K562 (cell line): ENCODE measurements at regions not wholly inside any gene's neighbourhood (a gene's known extent, or its start where the extent isn't known, plus 50 kb on each side); places are given as distances from the start of the nearest gene placed in this dataset.

ENCODE experiments used
- ATAC-seq: fragments of 200-7000 bp; cut with Tn5 transposase; 3 replicates; pipeline ENCODE4 v1.9.1; 2020; ENCODE audit warnings: moderate library complexity
- BruUV-seq: library from RNA; stranded (reverse); fragments of 400-500 nt; replicated peaks from 2 replicates; lab custom pipeline; 2021; lab: Mats Ljungman, UMichigan
- CTCF ChIA-PET: fragments of 300-600 bp; formaldehyde crosslinking; extraction: SDS; loops from one replicate; lab custom pipeline; 2021; ENCODE audit warnings: low intra/inter-chr PET ratio; lab: Yijun Ruan, JAX
- POLR2A ChIA-PET: fragments of 300-600, 350-650 bp; sonication (Branson Sonifier 250); formaldehyde crosslinking; extraction: SDS; loops from one replicate; lab custom pipeline; 2021; ENCODE audit warnings: antibody characterized with exemption, inconsistent platforms; lab: Yijun Ruan, JAX
- DNase-seq, 4 experiments: peaks; one replicate each; pipeline versions ENCODE4 v3.0.0 to v3.0.0-alpha.2; 2011 to 2018; ENCODE audit warnings: low spot score in 3 of 4, mixed read lengths in 3 of 4; ENCODE audit errors: extremely low read depth in 1 of 4
- FAIRE-seq: peaks from 2 replicates; lab custom pipeline; 2011; peaks lifted over from hg19 to GRCh38; lab: Jason Lieb, UNC
- H2AFZ ChIP-seq: 2 replicates; pipeline ENCODE4 v1.6.0; 2011; ENCODE audit warnings: low read depth, low read length, control low read depth, inconsistent platforms
- H3K27ac ChIP-seq: fragments of 200-600 bp; 3 replicates; pipeline ENCODE4 v1.8.0; 2011; ENCODE audit warnings: low read depth, mild to moderate bottlenecking, control low read depth, inconsistent platforms, low read length, moderate library complexity, mixed read lengths; ENCODE audit errors: extremely low read depth
- H3K27me3 ChIP-seq, 2 experiments: fragments of 300-600 bp in 1 of 2; 2 replicates in 1 of 2; 3 replicates in 1 of 2; pipeline versions ENCODE4 v1.6.0 to v1.8.0; 2011; ENCODE audit warnings: inconsistent platforms in 2 of 2, low read length in 2 of 2, mild to moderate bottlenecking in 1 of 2, mixed read lengths in 1 of 2, moderate library complexity in 1 of 2; ENCODE audit not compliant: control insufficient read depth in 2 of 2, insufficient read depth in 2 of 2
- H3K36me3 ChIP-seq: fragments of 300-600 bp; 3 replicates; pipeline ENCODE4 v1.8.0; 2011; ENCODE audit warnings: mild to moderate bottlenecking, low read length, inconsistent platforms; ENCODE audit not compliant: control insufficient read depth, insufficient read depth
- H3K4me1 ChIP-seq, 2 experiments: fragments of 200-600 bp in 1 of 2; replicated peaks in 1 of 2; 2 replicates in 1 of 2; 3 replicates in 1 of 2; pipeline versions ENCODE4 v1.5.1 to v1.8.0; 2011; ENCODE audit warnings: inconsistent platforms in 2 of 2, low read length in 2 of 2, mild to moderate bottlenecking in 1 of 2, mixed read lengths in 1 of 2, moderate library complexity in 1 of 2; ENCODE audit not compliant: control insufficient read depth in 2 of 2, insufficient read depth in 2 of 2
- H3K4me2 ChIP-seq: 2 replicates; pipeline ENCODE4 v1.6.1; 2011; ENCODE audit warnings: low read length, control low read depth, inconsistent platforms, mixed read lengths; ENCODE audit not compliant: insufficient read depth
- H3K4me3 ChIP-seq: fragments of 200-600 bp; sonication (generic), shearing (Covaris generic); 2 replicates; pipeline ENCODE4 v1.5.1; 2016; ENCODE audit warnings: control low read depth, inconsistent platforms
- H3K79me2 ChIP-seq: fragments of 200-600 bp; 3 replicates; pipeline ENCODE4 v1.8.0; 2011; ENCODE audit warnings: low read length, inconsistent platforms; ENCODE audit not compliant: control insufficient read depth, insufficient read depth
- H3K9ac ChIP-seq, 2 experiments: 2 replicates each; pipeline versions ENCODE4 v1.6.0 to v1.6.1; 2011; ENCODE audit warnings: low read depth in 2 of 2, low read length in 2 of 2, control low read depth in 1 of 2, inconsistent platforms in 1 of 2, mild to moderate bottlenecking in 1 of 2, mixed read lengths in 1 of 2; ENCODE audit not compliant: insufficient read depth in 1 of 2
- H3K9me1 ChIP-seq: one replicate; pipeline ENCODE4 v1.6.0; 2011; ENCODE audit warnings: inconsistent platforms, mild to moderate bottlenecking, low read length, moderate library complexity; ENCODE audit not compliant: control insufficient read depth, insufficient read depth
- H3K9me3 ChIP-seq: replicated peaks from 2 replicates; pipeline ENCODE4 v1.5.1; 2011; ENCODE audit warnings: low read depth, low read length, inconsistent platforms; ENCODE audit not compliant: control insufficient read depth, insufficient read depth
- H4K20me1 ChIP-seq: replicated peaks from 2 replicates; pipeline ENCODE4 v1.6.1; 2011; ENCODE audit warnings: low read length, inconsistent platforms, mixed read lengths; ENCODE audit not compliant: control insufficient read depth, insufficient read depth
- FOXA3 ChIP-seq, 2 experiments: fragments of 450-650 bp in 1 of 2; sonication (generic) in 1 of 2; formaldehyde crosslinking; IDR thresholded peaks in 1 of 2; conservative IDR thresholded peaks in 1 of 2; 2 replicates each; pipeline versions ENCODE4 v1.4.0 to v1.8.0; 2020 to 2022; ENCODE audit warnings: mild to moderate bottlenecking in 2 of 2, missing genetic modification reagents in 1 of 2
- HDAC1 ChIP-seq, 2 experiments: fragments of 450-650 bp; IDR thresholded peaks; 2 replicates each; pipeline ENCODE4 v1.6.1; 2016 to 2017; ENCODE audit warnings: inconsistent platforms in 1 of 2, mild to moderate bottlenecking in 1 of 2, moderate library complexity in 1 of 2
- NFE2L1 ChIP-seq: fragments of 450-650 bp; IDR thresholded peaks from 2 replicates; pipeline ENCODE4 v1.6.1; 2016; ENCODE audit warnings: missing genetic modification characterization, low read depth, mild to moderate bottlenecking, missing compliant biosample characterization, moderate library complexity, borderline replicate concordance
- TCF3 ChIP-seq: sonication (generic); formaldehyde crosslinking; IDR thresholded peaks from 2 replicates; pipeline ENCODE4 v1.4.0; 2020; ENCODE audit warnings: mild to moderate bottlenecking, missing genetic modification reagents
- ZNF274 ChIP-seq: IDR thresholded peaks from 2 replicates; pipeline ENCODE4 v1.6.1; 2011; ENCODE audit warnings: low read depth, mild to moderate bottlenecking, low read length, moderate library complexity, borderline replicate concordance
- ZNF589 ChIP-seq: fragments of 200-800 bp; sonication (Bioruptor generic); IDR thresholded peaks from 2 replicates; pipeline ENCODE4 v1.6.1; 2016; ENCODE audit warnings: low read depth, missing genetic modification characterization, missing compliant biosample characterization
- WGBS: fragments of 100-300 bp; shearing (Covaris generic); methylation state at CpG from one replicate; pipeline ENCODE4 v1.1.6; 2016; ENCODE audit warnings: low coverage, mixed read lengths; ENCODE audit not compliant: insufficient coverage; ENCODE audit errors: missing lambda C conversion rate; 5-methylcytosine and 5-hydroxymethylcytosine counted together
- in situ Hi-C: fragments of 300-500 bp; cut with MboI; formaldehyde crosslinking; loops from 4 replicates; pipeline ENCODE4 v1.15.0; 2018; ENCODE audit warnings: inconsistent platforms, mixed read lengths
- intact Hi-C: fragments of 100-400 bp; cut with micrococcal nuclease; formaldehyde crosslinking; loops from 2 replicates; pipeline ENCODE4 v1.14.2; 2022
- TF ChIP-seq, protein P1 (sequence below): fragments of 450-650 bp; IDR thresholded peaks from 2 replicates; pipeline ENCODE4 v1.6.1; 2016; ENCODE audit warnings: missing biosample characterization, missing genetic modification characterization

DNA sequence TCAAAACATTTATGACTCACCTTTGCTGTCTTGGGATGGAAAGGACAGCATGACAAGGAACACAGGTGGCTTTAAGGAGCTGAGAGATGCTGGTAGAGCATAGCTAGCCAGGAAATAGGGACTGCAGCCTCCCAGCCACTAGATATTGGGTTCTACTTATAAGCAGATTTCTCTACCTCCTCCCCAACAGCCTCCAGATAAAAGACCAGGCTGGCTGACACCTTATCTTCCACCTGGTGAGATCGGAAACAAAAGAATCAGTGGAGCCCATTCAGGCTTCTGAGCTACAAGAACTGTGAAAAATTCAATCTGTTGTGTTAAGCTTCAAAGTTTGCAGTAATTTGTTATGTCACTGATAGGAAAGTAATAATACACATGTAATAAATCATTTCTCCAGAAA is 1278.5 kb upstream of the ZEB2 start:
- Histone ChIP-seq H3K9ac (no peak overlapping the region), H2AFZ (no peak overlapping the region), H3K4me1 (no peaks in the 10 kb centered on the region), H3K36me3 (no peaks in the 10 kb centered on the region), H3K27ac (no peak overlapping the region), H3K9me1 (no peaks in the 10 kb centered on the region), H3K27me3 (no peaks in the 10 kb centered on the region), H3K79me2 (no peaks in the 10 kb centered on the region), H3K4me3 (no peak overlapping the region), H3K9me3 (no peaks in the 10 kb centered on the region), H3K4me2 (no peak overlapping the region), H4K20me1 (no peaks in the 10 kb centered on the region)
- intact Hi-C loops, result no loop called here
- in situ Hi-C loops, result no loop called here
- BruUV-seq, result no TSS peak
- DNase-seq, result no peak
- 10% methylated on average over 1 of the region's 1 CpG for WGBS
- no peak for TF ChIP-seq ZNF274
- no peak for TF ChIP-seq ZNF589 (CRISPR knock-in tag)
- TF ChIP-seq FOXA3 (CRISPR knock-in tag; conservative IDR thresholded peaks at IDR 0.05 in 1 of 2, IDR thresholded peaks at IDR 0.05 in 1 of 2), result no peak
- TF ChIP-seq, protein P1, sequence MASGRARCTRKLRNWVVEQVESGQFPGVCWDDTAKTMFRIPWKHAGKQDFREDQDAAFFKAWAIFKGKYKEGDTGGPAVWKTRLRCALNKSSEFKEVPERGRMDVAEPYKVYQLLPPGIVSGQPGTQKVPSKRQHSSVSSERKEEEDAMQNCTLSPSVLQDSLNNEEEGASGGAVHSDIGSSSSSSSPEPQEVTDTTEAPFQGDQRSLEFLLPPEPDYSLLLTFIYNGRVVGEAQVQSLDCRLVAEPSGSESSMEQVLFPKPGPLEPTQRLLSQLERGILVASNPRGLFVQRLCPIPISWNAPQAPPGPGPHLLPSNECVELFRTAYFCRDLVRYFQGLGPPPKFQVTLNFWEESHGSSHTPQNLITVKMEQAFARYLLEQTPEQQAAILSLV, result no peak
- no peak for TF ChIP-seq TCF3
- no peak for ATAC-seq
- ChIA-PET POLR2A (interaction anchor here (0.7 kb wide), 1 partner anchor 745 kb away, joined by 3 read pairs; no protein-coding TSS in a partner anchor), CTCF (no interaction called here)
- no peak for FAIRE-seq

DNA sequence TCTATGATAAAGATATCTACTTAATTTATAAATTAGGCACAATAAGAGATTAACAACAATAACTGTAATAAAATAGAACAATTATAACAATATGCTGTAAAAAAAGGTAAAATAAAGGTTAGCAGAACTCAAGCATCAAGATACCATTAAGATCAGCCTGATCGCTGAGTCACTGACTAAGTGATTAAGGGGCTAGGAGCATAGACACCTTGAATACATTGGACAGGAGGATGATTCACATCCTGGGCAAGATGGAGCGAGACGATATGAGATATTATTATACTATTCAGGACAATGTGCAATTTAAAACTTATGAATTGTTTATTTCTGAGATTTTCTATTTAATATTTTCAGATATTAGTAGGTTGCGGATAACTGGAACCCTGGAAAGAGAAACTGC is 1277.8 kb upstream of the ZEB2 start:
- no peak for FAIRE-seq
- no peaks in the 10 kb centered on the region for H3K79me2 ChIP-seq

More for the DNA sequence above, 1277.8 kb upstream of the ZEB2 start:
- Histone ChIP-seq H3K27ac (no peak overlapping the region), H3K9me3 (no peaks in the 10 kb centered on the region), H3K27me3 (no peaks in the 10 kb centered on the region), H3K4me1 (no peaks in the 10 kb centered on the region), H3K4me2 (no peak overlapping the region), H4K20me1 (no peaks in the 10 kb centered on the region), H2AFZ (no peak overlapping the region), H3K4me3 (no peak overlapping the region), H3K9me1 (no peaks in the 10 kb centered on the region), H3K36me3 (no peaks in the 10 kb centered on the region)
- ChIA-PET CTCF (interaction anchor here (0.7 kb wide), 1 partner anchor 48 kb away, joined by 3 read pairs; no protein-coding TSS in a partner anchor), POLR2A (no interaction called here)
- no TSS peak for BruUV-seq
- intact Hi-C loops (no loop called here), in situ Hi-C loops (no loop called here)
- DNase-seq (no peak), ATAC-seq (no peak)
- 61% methylated on average over 4 of the region's 4 CpGs for WGBS
- TF ChIP-seq HDAC1 (IDR thresholded peaks at IDR 0.05), result no peak
- TF ChIP-seq NFE2L1, result no peak
- TF ChIP-seq, all 486 proteins: peak for 0
- no peak overlapping the region for H3K9ac ChIP-seq
